ENCODE measurements at regions not wholly inside any gene's neighbourhood (a gene's known extent, or its start where the extent isn't known, plus 50 kb on each side); places are given as distances from the start of the nearest gene placed in this dataset.

GRCh38 chr12:94802796-94803195, 152.4 kb upstream of the TMCC3 start:
- TF ChIP-seq POLR2A (IDR thresholded peaks at IDR 0.05): no peak
- TF ChIP-seq, protein P1, sequence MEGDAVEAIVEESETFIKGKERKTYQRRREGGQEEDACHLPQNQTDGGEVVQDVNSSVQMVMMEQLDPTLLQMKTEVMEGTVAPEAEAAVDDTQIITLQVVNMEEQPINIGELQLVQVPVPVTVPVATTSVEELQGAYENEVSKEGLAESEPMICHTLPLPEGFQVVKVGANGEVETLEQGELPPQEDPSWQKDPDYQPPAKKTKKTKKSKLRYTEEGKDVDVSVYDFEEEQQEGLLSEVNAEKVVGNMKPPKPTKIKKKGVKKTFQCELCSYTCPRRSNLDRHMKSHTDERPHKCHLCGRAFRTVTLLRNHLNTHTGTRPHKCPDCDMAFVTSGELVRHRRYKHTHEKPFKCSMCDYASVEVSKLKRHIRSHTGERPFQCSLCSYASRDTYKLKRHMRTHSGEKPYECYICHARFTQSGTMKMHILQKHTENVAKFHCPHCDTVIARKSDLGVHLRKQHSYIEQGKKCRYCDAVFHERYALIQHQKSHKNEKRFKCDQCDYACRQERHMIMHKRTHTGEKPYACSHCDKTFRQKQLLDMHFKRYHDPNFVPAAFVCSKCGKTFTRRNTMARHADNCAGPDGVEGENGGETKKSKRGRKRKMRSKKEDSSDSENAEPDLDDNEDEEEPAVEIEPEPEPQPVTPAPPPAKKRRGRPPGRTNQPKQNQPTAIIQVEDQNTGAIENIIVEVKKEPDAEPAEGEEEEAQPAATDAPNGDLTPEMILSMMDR (IDR thresholded peaks at IDR 0.05): no peak
